ENCODE measurements at regions not wholly inside any gene's neighbourhood (a gene's known extent, or its start where the extent isn't known, plus 50 kb on each side); places are given as distances from the start of the nearest gene placed in this dataset.

GRCh38 chr2:2866459-2866858 is 511.2 kb downstream of the EIPR1 start:
- Histone ChIP-seq H3K4me3 (ENCODE audit: low read depth, low read length) (no peak overlapping the region), H3K9me3 (ENCODE audit: severe bottlenecking) (no peaks in the 10 kb centered on the region), H3K36me3 (no peaks in the 10 kb centered on the region), H3K27me3 (ENCODE audit: insufficient read depth, low read depth, severe bottlenecking) (no peaks in the 10 kb centered on the region), H3K27ac (no peak overlapping the region)
- no peak for TF ChIP-seq CTCF (IDR thresholded peaks at IDR 0.05; ENCODE audit: low read depth, low read length)
- no peak for DNase-seq

DNA sequence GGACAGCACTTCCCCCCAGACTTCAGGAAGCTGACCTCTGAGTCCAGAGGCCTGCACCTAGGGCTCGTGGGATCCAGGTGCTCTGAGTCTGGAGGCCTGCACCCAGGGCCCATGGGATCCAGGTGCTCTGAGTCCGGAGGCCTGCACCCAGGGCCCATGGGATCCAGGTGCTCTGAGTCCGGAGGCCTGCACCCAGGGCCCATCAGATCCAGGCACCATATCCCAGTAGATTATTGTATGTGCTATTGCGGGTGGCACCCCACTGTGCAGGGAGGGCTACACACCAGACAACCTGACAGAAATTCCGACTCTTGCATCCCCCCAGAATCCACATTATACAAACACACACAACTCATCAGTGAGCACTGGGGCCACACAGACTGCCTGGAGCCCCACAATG is 515.2 kb downstream of the EIPR1 start:
- no peaks in the 10 kb centered on the region for H3K27me3 ChIP-seq (ENCODE audit: insufficient read depth, low read depth, severe bottlenecking)
- H3K27ac ChIP-seq: no peak overlapping the region
- no peak overlapping the region for H3K4me3 ChIP-seq (ENCODE audit: low read depth, low read length)
- TF ChIP-seq CTCF (IDR thresholded peaks at IDR 0.05; ENCODE audit: low read depth, low read length): no peak
- no peaks in the 10 kb centered on the region for H3K36me3 ChIP-seq
- no peaks in the 10 kb centered on the region for H3K9me3 ChIP-seq (ENCODE audit: severe bottlenecking)
- DNase-seq: no peak

DNA sequence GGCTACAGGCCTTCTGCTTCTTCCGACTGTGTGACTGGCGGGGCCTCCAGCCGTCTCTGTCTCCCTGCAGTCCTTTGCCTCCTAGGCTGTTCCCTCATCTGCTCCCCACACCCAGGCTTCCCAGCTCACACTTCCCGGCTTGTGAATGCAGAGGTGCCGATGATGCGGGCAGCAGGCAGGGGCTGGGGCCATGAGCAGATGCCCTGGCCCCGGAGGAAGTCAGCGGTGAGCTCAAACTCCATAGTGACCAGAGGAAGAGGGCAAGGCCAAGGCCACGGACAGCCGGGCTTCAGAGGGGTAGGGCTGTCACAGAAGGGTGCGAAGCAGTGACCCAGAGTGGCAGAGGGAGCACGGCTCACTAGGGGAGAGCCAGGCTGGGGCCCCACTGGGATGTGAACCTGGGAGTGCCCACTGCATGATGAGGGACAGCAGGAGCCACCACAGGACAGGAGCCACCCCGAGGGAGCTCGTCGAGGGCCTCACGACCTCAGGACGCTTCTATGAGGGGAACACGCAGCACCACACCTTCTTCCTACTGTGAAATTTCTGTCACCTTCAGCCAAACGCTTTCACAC is 515.9 kb downstream of the EIPR1 start:
- Histone ChIP-seq H3K27ac (no peak overlapping the region), H3K4me3 (ENCODE audit: low read depth, low read length) (no peak overlapping the region), H3K27me3 (ENCODE audit: insufficient read depth, low read depth, severe bottlenecking) (no peaks in the 10 kb centered on the region), H3K36me3 (no peaks in the 10 kb centered on the region), H3K9me3 (ENCODE audit: severe bottlenecking) (no peaks in the 10 kb centered on the region)
- DNase-seq: no peak
- no peak for TF ChIP-seq CTCF (IDR thresholded peaks at IDR 0.05; ENCODE audit: low read depth, low read length)

- TF ChIP-seq CTCF (IDR thresholded peaks at IDR 0.05; ENCODE audit: low read depth, low read length): no peak
Observed at GRCh38 chr2:2860589-2861300, 516.9 kb downstream of the EIPR1 start.

GRCh38 chr2:2859732-2860131 is 517.9 kb downstream of the EIPR1 start:
- H3K36me3 ChIP-seq: no peaks in the 10 kb centered on the region
- no peaks in the 10 kb centered on the region for H3K27me3 ChIP-seq (ENCODE audit: insufficient read depth, low read depth, severe bottlenecking)
- DNase-seq: no peak
- no peaks in the 10 kb centered on the region for H3K9me3 ChIP-seq (ENCODE audit: severe bottlenecking)
- TF ChIP-seq CTCF (IDR thresholded peaks at IDR 0.05; ENCODE audit: low read depth, low read length): no peak
- no peak overlapping the region for H3K27ac ChIP-seq
- no peak overlapping the region for H3K4me3 ChIP-seq (ENCODE audit: low read depth, low read length)

More at GRCh38 chr2:2860589-2861300, 516.9 kb downstream of the EIPR1 start:
- H3K4me3 ChIP-seq (ENCODE audit: low read depth, low read length): no peak overlapping the region
- H3K36me3 ChIP-seq: no peaks in the 10 kb centered on the region
- H3K9me3 ChIP-seq (ENCODE audit: severe bottlenecking): no peaks in the 10 kb centered on the region
- no peak for DNase-seq
- H3K27ac ChIP-seq: no peak overlapping the region
- H3K27me3 ChIP-seq (ENCODE audit: insufficient read depth, low read depth, severe bottlenecking): no peaks in the 10 kb centered on the region

DNA sequence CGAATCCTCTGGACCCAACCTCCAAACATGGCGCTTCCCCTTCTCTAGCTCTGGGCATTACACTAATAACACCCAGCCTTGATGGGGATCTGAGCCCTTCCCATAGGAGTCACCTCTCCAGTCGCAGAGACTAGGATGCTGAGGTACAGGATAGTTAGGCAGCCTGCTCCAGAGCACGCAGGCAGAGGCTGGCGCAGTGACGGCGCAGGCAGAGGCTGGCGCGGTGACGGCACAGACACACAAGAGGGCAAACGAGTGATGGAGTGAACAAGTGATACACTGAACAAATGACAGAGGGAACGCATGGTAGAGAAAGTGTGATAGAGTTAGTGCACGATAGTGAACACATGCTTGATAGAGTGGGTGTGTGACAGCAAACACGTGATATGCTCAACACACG is 518.5 kb downstream of the EIPR1 start:
- Histone ChIP-seq H3K9me3 (ENCODE audit: severe bottlenecking) (no peaks in the 10 kb centered on the region), H3K36me3 (no peaks in the 10 kb centered on the region), H3K4me3 (ENCODE audit: low read depth, low read length) (no peak overlapping the region), H3K27ac (no peak overlapping the region), H3K27me3 (ENCODE audit: insufficient read depth, low read depth, severe bottlenecking) (no peaks in the 10 kb centered on the region)
- no peak for DNase-seq
- TF ChIP-seq CTCF (IDR thresholded peaks at IDR 0.05; ENCODE audit: low read depth, low read length): no peak

Measured in WERI-Rb-1 (cell line).